Cardiac muscle cell (in vitro differentiated cells and primary cell): ENCODE measurements at regions not wholly inside any gene's neighbourhood (a gene's known extent, or its start where the extent isn't known, plus 50 kb on each side); places are given as distances from the start of the nearest gene placed in this dataset.

Experiments used
- DNase-seq, 2 donors: peaks; one replicate each; pipeline versions ENCODE4 v3.0.0 to v3.0.0-alpha.2; 2010 to 2017; ENCODE audit warnings: low read depth in 1 of 2, low spot score in 1 of 2
- H3K27ac ChIP-seq: fragments of 200-600 bp; sonication (generic); 2 replicates; pipeline ENCODE4 v1.5.1; 2016
- H3K27me3 ChIP-seq: fragments of 200-600 bp; sonication (generic); 2 replicates; pipeline ENCODE4 v1.6.0; 2016; ENCODE audit warnings: control low read depth
- H3K36me3 ChIP-seq: fragments of 200-600 bp; sonication (generic); 2 replicates; pipeline ENCODE4 v1.5.1; 2016; ENCODE audit warnings: control low read depth
- H3K4me1 ChIP-seq: fragments of 200-600 bp; sonication (generic); 2 replicates; pipeline ENCODE4 v1.8.1; 2017; ENCODE audit warnings: low read depth, mild to moderate bottlenecking, mixed run types
- H3K4me3 ChIP-seq: fragments of 200-600 bp; sonication (generic); 2 replicates; pipeline ENCODE4 v1.5.1; 2016; ENCODE audit warnings: mild to moderate bottlenecking
- H3K9me3 ChIP-seq: fragments of 200-600 bp; sonication (generic); 2 replicates; pipeline ENCODE4 v1.5.1; 2017; ENCODE audit warnings: low read depth, mild to moderate bottlenecking, control low read depth
- TF ChIP-seq, protein P1 (sequence below): IDR thresholded peaks from 2 replicates; pipeline ENCODE4 v1.5.1; 2012; ENCODE audit warnings: low read depth, mild to moderate bottlenecking, low read length

DNA sequence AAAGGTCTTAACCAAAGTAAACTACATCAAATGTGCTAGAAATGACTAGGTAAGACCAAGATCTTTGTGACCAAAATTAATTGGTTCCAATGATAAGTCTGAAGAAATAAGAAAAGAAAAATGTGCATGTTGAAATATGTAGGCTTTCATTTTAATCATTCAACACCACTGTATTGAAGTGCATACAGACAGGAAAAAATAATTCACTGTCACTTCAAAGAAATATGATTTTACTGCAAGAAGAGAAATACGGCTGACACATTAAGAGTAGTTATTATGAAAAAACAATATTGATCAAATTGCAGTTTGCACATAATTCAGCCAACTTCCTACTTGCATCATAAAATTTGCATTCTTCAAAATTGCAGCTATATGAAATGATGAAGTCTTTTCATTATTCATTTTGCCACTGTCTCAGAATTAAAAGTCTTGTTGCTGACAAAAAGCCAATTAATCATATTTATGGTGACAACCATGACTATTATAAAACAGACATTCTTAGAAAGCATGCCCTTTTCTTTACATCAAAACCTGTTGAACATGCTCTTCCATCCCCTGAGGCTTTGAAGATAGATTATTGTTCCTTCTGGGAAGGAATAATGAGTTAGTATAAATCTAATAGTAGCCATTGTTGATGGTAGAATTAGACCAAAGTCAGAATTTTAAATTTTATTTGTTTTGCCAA is 405.9 kb upstream of the MAD2L1 start:
- DNase-seq: no peak
- Histone ChIP-seq H3K4me1 (no peaks in the 10 kb centered on the region), H3K27me3 (no peaks in the 10 kb centered on the region), H3K4me3 (no peak overlapping the region), H3K9me3 (no peaks in the 10 kb centered on the region), H3K27ac (no peak overlapping the region), H3K36me3 (no peaks in the 10 kb centered on the region)
- TF ChIP-seq, protein P1, sequence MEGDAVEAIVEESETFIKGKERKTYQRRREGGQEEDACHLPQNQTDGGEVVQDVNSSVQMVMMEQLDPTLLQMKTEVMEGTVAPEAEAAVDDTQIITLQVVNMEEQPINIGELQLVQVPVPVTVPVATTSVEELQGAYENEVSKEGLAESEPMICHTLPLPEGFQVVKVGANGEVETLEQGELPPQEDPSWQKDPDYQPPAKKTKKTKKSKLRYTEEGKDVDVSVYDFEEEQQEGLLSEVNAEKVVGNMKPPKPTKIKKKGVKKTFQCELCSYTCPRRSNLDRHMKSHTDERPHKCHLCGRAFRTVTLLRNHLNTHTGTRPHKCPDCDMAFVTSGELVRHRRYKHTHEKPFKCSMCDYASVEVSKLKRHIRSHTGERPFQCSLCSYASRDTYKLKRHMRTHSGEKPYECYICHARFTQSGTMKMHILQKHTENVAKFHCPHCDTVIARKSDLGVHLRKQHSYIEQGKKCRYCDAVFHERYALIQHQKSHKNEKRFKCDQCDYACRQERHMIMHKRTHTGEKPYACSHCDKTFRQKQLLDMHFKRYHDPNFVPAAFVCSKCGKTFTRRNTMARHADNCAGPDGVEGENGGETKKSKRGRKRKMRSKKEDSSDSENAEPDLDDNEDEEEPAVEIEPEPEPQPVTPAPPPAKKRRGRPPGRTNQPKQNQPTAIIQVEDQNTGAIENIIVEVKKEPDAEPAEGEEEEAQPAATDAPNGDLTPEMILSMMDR: no peak

DNA sequence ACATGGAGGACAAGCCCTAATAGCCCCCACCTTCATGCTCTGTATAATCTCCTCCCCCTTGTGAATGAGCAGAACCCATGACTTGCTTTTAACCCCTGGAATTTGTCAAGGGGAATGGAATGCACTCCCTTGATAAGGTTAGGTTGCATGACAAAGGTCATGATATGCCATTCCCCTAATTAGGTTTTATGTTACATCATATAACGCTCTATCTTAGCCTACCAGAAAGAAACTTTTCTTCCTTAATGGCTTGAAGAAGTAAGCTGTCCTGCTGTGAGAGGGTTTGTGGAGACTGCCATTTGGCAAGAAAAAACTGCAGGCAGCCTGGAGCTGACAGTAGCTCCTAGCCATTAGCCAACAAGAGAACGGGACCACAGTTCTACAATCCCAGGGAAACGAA is 399.8 kb upstream of the MAD2L1 start:
- Histone ChIP-seq H3K4me1 (peaks cover 7% of the 10 kb centered on the region), H3K27ac (peak overlapping the region; percentile 73), H3K9me3 (no peaks in the 10 kb centered on the region), H3K27me3 (no peaks in the 10 kb centered on the region), H3K36me3 (no peaks in the 10 kb centered on the region), H3K4me3 (no peak overlapping the region)
- TF ChIP-seq, protein P1: no peak
- peak in 1 of 2 donors; percentile 43 for DNase-seq

DNA sequence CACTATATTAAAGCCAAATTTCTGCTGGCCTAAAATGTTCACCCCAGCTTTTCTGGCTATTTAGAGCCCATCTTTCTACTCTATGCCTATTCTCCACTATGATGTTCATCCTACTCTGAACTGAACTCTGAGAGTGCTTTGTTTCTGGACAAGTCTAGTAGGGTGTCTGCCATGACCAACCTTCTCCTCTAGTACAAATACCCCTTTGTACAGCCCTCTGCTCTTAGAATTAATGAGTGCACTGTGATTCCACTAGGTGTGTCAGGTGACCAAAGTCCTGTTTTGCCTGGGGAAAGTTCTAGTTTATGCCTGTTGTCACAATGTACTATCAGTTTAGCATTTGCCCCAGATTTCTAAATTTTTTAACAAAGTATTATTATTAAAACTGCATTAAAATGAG is 388.1 kb upstream of the MAD2L1 start:
- TF ChIP-seq, protein P1: no peak

DNA sequence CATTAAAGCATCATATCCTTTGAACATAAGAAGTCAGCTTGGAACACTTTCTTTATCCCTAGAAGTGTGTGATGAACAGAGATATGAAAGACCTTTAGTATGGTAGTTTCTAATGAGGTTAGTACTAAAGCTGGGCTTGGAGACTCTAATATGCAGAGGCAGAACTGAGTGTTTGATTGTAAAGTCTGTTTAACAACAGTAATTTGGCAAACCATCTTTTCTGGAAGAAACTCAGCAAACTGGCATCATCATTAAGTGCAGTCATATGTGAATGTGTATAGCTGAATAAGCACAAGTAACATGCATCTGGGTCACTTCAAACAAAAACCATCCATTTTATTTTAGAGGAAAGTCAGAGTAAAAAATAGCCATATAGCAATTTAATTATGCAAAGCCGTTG is 385.9 kb upstream of the MAD2L1 start:
- Histone ChIP-seq H3K36me3 (no peaks in the 10 kb centered on the region), H3K4me3 (no peak overlapping the region), H3K9me3 (no peaks in the 10 kb centered on the region), H3K27ac (no peak overlapping the region), H3K27me3 (no peaks in the 10 kb centered on the region), H3K4me1 (no peaks in the 10 kb centered on the region)
- TF ChIP-seq, protein P1: no peak
- no peak for DNase-seq

More for the DNA sequence above, 388.1 kb upstream of the MAD2L1 start:
- H3K4me3 ChIP-seq: no peak overlapping the region
- H3K4me1 ChIP-seq: no peaks in the 10 kb centered on the region
- no peaks in the 10 kb centered on the region for H3K36me3 ChIP-seq
- no peak overlapping the region for H3K27ac ChIP-seq
- no peaks in the 10 kb centered on the region for H3K9me3 ChIP-seq
- H3K27me3 ChIP-seq: no peaks in the 10 kb centered on the region
- no peak for DNase-seq

DNA sequence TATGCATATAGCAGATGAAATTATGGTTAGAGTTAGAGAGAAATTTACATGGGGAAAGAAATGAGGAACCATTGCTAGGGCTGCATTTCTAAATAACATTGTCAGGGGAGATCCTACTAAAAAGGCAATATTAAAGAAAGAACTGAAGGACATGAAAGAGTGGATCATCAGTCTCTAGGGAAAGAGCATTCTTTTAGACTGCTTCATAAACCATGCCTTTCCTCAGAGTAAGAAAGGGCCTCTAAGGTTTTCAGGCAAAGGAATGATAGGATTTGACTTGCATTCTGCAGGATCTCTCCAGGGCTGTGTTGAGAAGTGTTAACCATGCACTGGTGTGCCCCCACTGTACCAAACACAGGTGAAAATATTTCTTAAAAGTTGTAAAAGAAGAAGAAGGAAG is 385.4 kb upstream of the MAD2L1 start:
- TF ChIP-seq, protein P1: no peak
- Histone ChIP-seq H3K9me3 (no peaks in the 10 kb centered on the region), H3K4me1 (no peaks in the 10 kb centered on the region), H3K4me3 (no peak overlapping the region), H3K27me3 (no peaks in the 10 kb centered on the region), H3K36me3 (no peaks in the 10 kb centered on the region), H3K27ac (no peak overlapping the region)
- no peak for DNase-seq
